ENCODE measurements at regions not wholly inside any gene's neighbourhood (a gene's known extent, or its start where the extent isn't known, plus 50 kb on each side); places are given as distances from the start of the nearest gene placed in this dataset.
"Not testable (repeated sequence)": the region's sequence is repeated elsewhere in the genome, so short reads cannot be mapped to it uniquely, and the experiment has no call there.

DNA sequence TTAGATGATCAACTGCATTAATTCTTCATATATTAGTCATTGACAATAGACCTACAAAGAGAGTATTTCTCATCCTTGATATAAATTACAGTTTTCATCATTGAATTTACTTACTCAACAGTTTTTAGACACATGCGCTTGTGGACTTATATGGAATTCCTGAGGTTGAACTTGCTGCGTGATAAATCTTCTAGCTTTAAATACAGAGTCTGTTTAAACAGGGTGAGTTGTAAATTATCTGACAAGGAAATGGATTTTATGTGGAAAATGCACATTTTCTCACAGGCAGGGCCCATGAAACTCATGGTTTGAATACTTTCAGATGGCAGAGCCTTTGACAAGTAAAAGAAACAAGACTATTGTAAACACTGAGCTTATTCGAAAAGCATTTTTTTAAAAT, 280.5 kb downstream of the SPATA31A6 start:
- H3K9me3 ChIP-seq (ENCODE audit: severe bottlenecking); H3K36me3 ChIP-seq (ENCODE audit: low read depth); DNase-seq (ENCODE audit: low spot score); H3K4me3 ChIP-seq (ENCODE audit: severe bottlenecking); H3K27me3 ChIP-seq (ENCODE audit: insufficient read depth, poor library complexity, severe bottlenecking); H3K4me1 ChIP-seq (ENCODE audit: insufficient read depth, poor library complexity, severe bottlenecking); ATAC-seq (ENCODE audit: low read depth); H3K27ac ChIP-seq (ENCODE audit: poor library complexity, severe bottlenecking): not testable (repeated sequence)

GRCh38 chr9:42470577-42470976, 287.1 kb downstream of the SPATA31A6 start:
- TF ChIP-seq CTCF (IDR thresholded peaks at IDR 0.05; ENCODE audit: poor library complexity, severe bottlenecking) = peak; percentile 23
- DNase-seq (ENCODE audit: low spot score); H3K4me3 ChIP-seq (ENCODE audit: severe bottlenecking); H3K36me3 ChIP-seq (ENCODE audit: low read depth); H3K9me3 ChIP-seq (ENCODE audit: severe bottlenecking); H3K27ac ChIP-seq (ENCODE audit: poor library complexity, severe bottlenecking); H3K27me3 ChIP-seq (ENCODE audit: insufficient read depth, poor library complexity, severe bottlenecking); ATAC-seq (ENCODE audit: low read depth); H3K4me1 ChIP-seq (ENCODE audit: insufficient read depth, poor library complexity, severe bottlenecking): not testable (repeated sequence)

DNA sequence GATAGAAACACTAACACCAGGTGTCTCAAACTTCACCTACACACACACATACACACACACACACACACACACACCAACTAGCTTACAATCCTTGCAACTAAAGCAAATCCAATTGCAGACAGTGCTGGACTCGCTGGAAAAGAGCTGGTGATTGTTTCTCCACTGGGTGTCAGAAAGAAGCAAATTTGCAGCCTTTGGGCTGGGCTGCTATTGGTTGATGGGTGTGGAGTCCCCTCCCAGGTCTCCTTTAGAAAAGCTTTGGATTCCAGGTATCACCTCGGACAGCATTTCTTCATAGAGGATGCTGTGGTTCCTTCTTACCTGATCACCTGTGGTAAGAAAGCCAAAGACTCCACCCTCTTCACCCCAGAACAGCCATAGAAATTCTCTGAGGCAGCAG, 307.5 kb downstream of the SPATA31A6 start:
- peak; percentile 56; the same call in 1 of the 3 replicates for ATAC-seq (ENCODE audit: low read depth)
- not testable (repeated sequence) for H3K27me3 ChIP-seq (ENCODE audit: insufficient read depth, poor library complexity, severe bottlenecking); H3K27ac ChIP-seq (ENCODE audit: poor library complexity, severe bottlenecking); H3K4me3 ChIP-seq (ENCODE audit: severe bottlenecking); DNase-seq (ENCODE audit: low spot score); H3K36me3 ChIP-seq (ENCODE audit: low read depth); H3K4me1 ChIP-seq (ENCODE audit: insufficient read depth, poor library complexity, severe bottlenecking); H3K9me3 ChIP-seq (ENCODE audit: severe bottlenecking)

GRCh38 chr9:42502620-42503264, 319.3 kb downstream of the SPATA31A6 start:
- not testable (repeated sequence) for ATAC-seq (ENCODE audit: low read depth); H3K9me3 ChIP-seq (ENCODE audit: severe bottlenecking); DNase-seq (ENCODE audit: low spot score)

DNA sequence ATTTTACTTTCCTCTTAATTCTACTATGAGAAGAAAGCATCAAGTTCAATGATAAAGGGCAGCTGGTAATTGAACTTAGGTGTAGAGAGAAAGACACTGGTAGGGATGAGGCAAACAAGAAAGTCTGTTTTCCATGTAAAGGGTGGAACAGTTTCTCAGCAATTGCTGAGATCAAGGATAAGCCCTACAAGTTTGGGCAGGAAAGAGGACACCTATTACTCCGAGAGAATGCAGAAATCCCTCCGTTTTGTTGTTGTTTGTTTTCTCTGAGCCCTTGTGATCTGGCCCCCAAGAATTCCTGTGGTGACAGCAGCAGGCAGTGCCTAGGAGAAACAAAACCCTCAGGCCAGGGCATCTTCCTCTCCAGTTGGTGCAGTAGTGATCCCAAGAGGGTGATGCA, 324.7 kb downstream of the SPATA31A6 start:
- H3K27ac ChIP-seq (ENCODE audit: poor library complexity, severe bottlenecking); H3K4me1 ChIP-seq (ENCODE audit: insufficient read depth, poor library complexity, severe bottlenecking); DNase-seq (ENCODE audit: low spot score); H3K27me3 ChIP-seq (ENCODE audit: insufficient read depth, poor library complexity, severe bottlenecking); H3K36me3 ChIP-seq (ENCODE audit: low read depth); H3K4me3 ChIP-seq (ENCODE audit: severe bottlenecking); H3K9me3 ChIP-seq (ENCODE audit: severe bottlenecking); ATAC-seq (ENCODE audit: low read depth): not testable (repeated sequence)

More at GRCh38 chr9:42502620-42503264, 319.3 kb downstream of the SPATA31A6 start:
- H3K4me3 ChIP-seq (ENCODE audit: severe bottlenecking); H3K27ac ChIP-seq (ENCODE audit: poor library complexity, severe bottlenecking); H3K4me1 ChIP-seq (ENCODE audit: insufficient read depth, poor library complexity, severe bottlenecking); H3K36me3 ChIP-seq (ENCODE audit: low read depth); H3K27me3 ChIP-seq (ENCODE audit: insufficient read depth, poor library complexity, severe bottlenecking): not testable (repeated sequence)

GRCh38 chr9:42513535-42513934, 330.1 kb downstream of the SPATA31A6 start:
- H3K27ac ChIP-seq (ENCODE audit: poor library complexity, severe bottlenecking); H3K9me3 ChIP-seq (ENCODE audit: severe bottlenecking); H3K4me1 ChIP-seq (ENCODE audit: insufficient read depth, poor library complexity, severe bottlenecking); ATAC-seq (ENCODE audit: low read depth); DNase-seq (ENCODE audit: low spot score); H3K4me3 ChIP-seq (ENCODE audit: severe bottlenecking); H3K36me3 ChIP-seq (ENCODE audit: low read depth); H3K27me3 ChIP-seq (ENCODE audit: insufficient read depth, poor library complexity, severe bottlenecking): not testable (repeated sequence)

GRCh38 chr9:42534325-42534983, 351.0 kb downstream of the SPATA31A6 start:
- H3K27ac ChIP-seq (ENCODE audit: poor library complexity, severe bottlenecking); ATAC-seq (ENCODE audit: low read depth); H3K36me3 ChIP-seq (ENCODE audit: low read depth); H3K4me3 ChIP-seq (ENCODE audit: severe bottlenecking); H3K9me3 ChIP-seq (ENCODE audit: severe bottlenecking); H3K4me1 ChIP-seq (ENCODE audit: insufficient read depth, poor library complexity, severe bottlenecking); DNase-seq (ENCODE audit: low spot score); H3K27me3 ChIP-seq (ENCODE audit: insufficient read depth, poor library complexity, severe bottlenecking): not testable (repeated sequence)

DNA sequence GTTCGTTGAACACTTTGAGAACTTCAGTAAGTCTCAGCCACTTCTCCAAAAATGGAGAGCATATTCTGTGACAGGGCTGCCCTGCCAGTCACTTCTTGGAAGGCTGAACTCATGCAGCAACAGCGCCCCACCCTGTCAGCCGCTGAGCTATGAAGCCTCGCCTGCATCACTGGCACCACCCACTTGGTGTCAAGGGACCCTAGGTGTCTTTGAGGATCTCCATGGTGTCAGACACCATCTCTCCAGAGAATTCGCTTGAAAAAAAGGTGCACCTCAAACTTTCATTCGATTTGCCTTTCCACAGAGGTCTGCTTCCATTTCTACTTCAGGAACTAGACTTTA, 351.5 kb downstream of the SPATA31A6 start:
- not testable (repeated sequence) for H3K36me3 ChIP-seq (ENCODE audit: low read depth); H3K9me3 ChIP-seq (ENCODE audit: severe bottlenecking); H3K27ac ChIP-seq (ENCODE audit: poor library complexity, severe bottlenecking); H3K4me3 ChIP-seq (ENCODE audit: severe bottlenecking); H3K4me1 ChIP-seq (ENCODE audit: insufficient read depth, poor library complexity, severe bottlenecking); ATAC-seq (ENCODE audit: low read depth); H3K27me3 ChIP-seq (ENCODE audit: insufficient read depth, poor library complexity, severe bottlenecking); DNase-seq (ENCODE audit: low spot score)

DNA sequence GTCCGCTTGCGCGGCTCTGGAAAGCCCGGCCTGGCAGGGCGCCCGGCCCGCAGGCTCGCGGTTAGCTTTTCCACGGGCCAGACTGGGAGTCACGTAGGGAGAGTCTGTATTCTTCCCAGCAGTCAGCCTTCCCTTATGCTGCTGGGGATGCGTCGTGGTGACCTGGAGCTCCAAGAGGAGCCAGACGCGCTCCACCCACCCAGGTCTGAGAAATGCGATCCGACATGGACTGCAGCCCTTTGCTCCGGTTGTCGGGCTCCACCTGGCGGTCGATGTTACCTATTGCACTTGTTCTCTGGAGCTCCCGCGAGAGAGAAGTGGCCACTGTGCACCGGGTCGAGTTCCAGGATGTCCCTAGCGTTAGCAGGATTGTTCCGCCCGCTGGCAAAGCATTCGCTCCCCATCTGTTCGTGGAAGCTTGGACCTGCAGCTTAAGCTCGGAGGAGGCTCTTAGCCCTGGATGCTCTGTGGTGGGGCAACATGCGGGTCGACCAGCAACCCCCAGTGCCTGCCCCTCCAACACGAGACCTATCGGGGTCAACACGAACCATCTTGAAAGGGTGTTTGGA, 367.4 kb downstream of the SPATA31A6 start:
- not testable (repeated sequence) for H3K27ac ChIP-seq (ENCODE audit: poor library complexity, severe bottlenecking); H3K27me3 ChIP-seq (ENCODE audit: insufficient read depth, poor library complexity, severe bottlenecking); H3K9me3 ChIP-seq (ENCODE audit: severe bottlenecking); H3K4me3 ChIP-seq (ENCODE audit: severe bottlenecking); H3K36me3 ChIP-seq (ENCODE audit: low read depth); H3K4me1 ChIP-seq (ENCODE audit: insufficient read depth, poor library complexity, severe bottlenecking); DNase-seq (ENCODE audit: low spot score)
- ATAC-seq (ENCODE audit: low read depth) = peak; percentile 76

DNA sequence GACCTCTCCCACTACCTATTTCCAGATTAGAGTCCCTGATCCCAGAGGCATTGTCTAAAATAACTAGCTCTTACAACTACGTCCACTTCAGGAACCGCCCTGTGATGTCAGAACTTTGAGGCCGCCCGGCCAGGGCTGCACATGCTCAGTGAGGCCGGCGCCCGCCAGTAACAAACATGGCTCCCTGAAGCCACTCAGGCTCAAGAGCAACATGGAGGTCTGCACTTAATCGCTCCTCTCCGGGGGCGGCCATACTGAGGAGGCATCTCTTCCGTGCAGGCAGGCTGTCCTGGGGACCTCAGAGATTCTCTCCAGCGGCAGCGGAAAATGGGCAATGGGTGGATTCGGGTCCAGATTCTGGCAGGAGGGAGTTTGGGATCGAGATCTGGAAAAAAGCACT, 385.1 kb downstream of the SPATA31A6 start:
- not testable (repeated sequence) for H3K4me3 ChIP-seq (ENCODE audit: severe bottlenecking); ATAC-seq (ENCODE audit: low read depth); H3K36me3 ChIP-seq (ENCODE audit: low read depth); H3K4me1 ChIP-seq (ENCODE audit: insufficient read depth, poor library complexity, severe bottlenecking); H3K27ac ChIP-seq (ENCODE audit: poor library complexity, severe bottlenecking); H3K9me3 ChIP-seq (ENCODE audit: severe bottlenecking); H3K27me3 ChIP-seq (ENCODE audit: insufficient read depth, poor library complexity, severe bottlenecking)
- DNase-seq (ENCODE audit: low spot score) = peak; percentile 20
